Stimulated activated CD8-positive, alpha-beta memory T cell treated with anti-CD3 and anti-CD28 coated beads, Interleukin-2, amount 100 ng/mL, for 1 hour (primary cell): ENCODE measurements at regions not wholly inside any gene's neighbourhood (a gene's known extent, or its start where the extent isn't known, plus 50 kb on each side); places are given as distances from the start of the nearest gene placed in this dataset.
A peak's percentile ranks its signal among the peaks of the same experiment; 100 is the strongest.

Experiments
- DNase-seq, 2 donors: peaks; one replicate each; pipeline ENCODE4 v3.0.0-alpha.2; 2020; ENCODE audit warnings: low read depth in 2 of 2

- DNase-seq: no peak
Observed at GRCh38 chr9:84393266-84393950, 52.9 kb upstream of the SLC28A3 start.

DNA sequence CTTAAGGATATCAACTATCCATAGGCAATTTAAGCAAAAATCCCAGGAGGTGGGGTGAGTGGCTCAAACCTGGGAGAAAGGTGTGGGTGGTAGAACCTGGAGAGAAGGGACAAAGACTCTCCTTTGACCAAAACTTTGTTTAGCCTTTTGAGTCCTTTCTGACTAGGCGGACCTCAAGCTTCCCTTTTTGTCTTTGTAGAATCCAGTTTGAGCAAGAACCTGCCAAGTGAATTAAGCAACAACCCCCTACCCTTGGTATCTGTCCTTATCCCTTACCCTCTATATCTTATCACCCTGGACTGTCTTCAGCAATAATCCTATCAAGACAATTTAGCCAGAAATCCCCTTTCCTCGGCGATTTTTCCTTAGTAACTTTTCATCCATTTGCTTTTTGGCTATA, 53.5 kb upstream of the SLC28A3 start:
- DNase-seq: no peak

- DNase-seq: peak; percentile 14 to 21
Observed at GRCh38 chr9:84397151-84397728, 56.7 kb upstream of the SLC28A3 start.

DNA sequence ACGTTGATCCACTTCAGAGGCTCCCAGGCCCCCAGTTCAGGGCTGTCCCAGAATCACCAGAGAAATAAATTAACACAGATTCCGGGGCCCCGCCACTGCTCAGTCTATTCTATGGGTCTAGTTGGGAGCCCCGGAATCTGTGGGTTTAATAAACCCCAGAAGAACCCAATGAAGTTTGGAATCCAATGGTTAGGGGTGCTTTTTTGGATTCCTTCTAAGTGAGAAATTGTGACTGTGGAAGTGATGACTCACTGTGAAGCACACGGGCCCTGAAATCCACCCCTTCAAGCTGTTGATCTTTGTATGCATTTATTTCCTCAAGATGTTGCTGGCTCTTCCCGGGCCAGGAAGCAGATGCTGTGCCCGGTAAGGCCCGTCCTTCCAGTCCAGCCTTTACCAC, 57.3 kb upstream of the SLC28A3 start:
- no peak for DNase-seq

GRCh38 chr9:84402517-84402916, 62.0 kb upstream of the SLC28A3 start:
- DNase-seq: no peak

DNA sequence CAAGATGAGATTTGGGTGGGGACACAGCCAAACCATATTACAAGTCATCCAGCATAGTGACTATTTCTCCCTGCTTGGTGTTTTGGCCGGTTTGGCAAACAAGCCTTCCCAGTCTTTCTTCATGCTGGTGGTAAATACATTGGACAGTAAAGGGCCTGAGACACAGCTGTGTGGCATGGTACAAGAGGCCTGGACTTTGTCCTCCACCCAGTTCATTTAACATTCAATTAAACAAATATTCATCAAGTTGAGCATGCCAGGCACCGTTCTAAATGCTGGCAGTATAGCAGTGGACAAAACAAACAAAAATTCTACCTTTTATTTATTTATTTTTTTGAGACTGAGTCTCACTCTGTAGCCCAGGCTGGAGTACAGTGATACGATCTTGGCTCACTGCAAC, 62.7 kb upstream of the SLC28A3 start:
- DNase-seq: no peak

DNA sequence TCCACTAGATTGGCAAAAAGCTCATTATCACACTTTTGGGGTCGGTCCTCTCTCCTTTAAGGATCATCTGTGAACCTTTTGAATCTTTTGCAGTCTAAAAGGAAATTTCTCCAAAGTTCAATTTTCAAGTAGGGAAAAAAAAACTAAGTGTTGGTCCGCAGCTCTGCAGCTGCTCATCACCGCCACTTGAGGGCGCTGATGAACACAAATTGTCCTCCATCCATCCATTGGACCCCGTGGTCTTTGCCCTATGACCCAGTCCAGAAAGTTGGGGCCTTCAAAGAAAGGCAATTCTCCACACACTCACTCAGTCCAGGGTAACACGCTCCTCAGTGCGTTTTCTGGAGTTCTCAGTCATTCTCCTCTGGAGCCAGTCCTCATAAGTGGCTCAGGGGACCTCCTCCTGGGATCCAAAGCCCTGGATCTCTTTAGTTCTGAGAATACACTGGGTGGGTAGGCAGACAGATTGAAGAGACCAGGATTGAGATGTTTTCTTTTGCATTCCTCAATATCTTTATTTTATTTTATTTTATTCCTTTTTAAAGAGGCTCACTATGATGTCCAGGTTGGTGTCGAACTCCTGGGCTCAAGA, 63.6 kb upstream of the SLC28A3 start:
- no peak for DNase-seq

GRCh38 chr9:84405667-84406066, 65.1 kb upstream of the SLC28A3 start:
- DNase-seq: no peak

DNA sequence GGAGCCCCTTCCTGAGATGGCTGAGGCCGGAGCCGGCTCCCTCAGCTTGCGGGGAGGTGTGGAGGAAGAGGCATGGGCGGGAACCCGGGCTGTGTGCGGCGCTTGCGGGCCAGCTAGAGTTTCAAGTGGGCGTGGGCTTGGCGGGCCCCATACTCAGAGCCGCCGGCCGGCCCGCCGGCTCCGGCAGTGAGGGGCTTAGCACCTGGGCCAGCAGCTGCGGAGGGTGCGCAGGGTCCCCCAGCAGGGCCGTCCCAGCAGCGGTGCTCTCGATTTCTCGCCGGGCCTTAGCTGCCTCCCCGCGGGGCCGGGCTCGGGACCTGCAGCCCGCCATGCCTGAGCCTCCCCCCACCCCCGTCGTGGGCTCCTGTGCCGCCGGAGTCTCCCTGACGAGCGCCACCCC, 67.9 kb upstream of the SLC28A3 start:
- no peak for DNase-seq

DNA sequence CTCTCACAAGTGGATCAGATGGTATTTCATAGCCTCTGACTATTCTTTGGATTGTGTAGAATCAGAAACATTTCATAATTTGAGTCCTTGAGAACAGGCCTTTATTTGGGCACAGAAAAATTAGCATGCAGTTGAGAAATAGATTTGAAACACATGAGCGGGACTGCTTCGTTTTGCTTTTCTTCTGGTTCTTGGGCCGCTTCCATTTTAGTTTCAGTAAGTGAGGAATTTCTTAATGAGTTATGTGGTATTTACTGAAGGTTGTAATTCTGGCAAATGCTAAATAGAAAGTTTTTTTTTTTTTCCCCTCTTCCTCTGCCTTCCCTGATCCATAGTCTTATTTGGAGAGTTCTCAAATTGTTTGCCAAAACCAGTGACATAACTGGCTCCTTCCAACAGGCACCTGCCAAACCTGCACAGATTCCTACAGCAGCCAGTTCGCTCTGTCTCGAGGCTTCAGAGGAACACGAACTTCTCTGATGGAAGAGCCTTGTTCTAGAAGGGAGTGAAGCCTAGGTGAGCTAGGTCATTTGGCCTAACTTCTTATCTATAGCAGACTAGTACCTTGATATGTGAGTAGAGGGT, 71.2 kb upstream of the SLC28A3 start:
- DNase-seq: no peak

GRCh38 chr9:84412654-84413053, 72.1 kb upstream of the SLC28A3 start:
- no peak for DNase-seq

GRCh38 chr9:84413301-84413700, 72.7 kb upstream of the SLC28A3 start:
- DNase-seq: no peak

- no peak for DNase-seq
Observed at GRCh38 chr9:84419031-84419602, 78.6 kb upstream of the SLC28A3 start.

DNA sequence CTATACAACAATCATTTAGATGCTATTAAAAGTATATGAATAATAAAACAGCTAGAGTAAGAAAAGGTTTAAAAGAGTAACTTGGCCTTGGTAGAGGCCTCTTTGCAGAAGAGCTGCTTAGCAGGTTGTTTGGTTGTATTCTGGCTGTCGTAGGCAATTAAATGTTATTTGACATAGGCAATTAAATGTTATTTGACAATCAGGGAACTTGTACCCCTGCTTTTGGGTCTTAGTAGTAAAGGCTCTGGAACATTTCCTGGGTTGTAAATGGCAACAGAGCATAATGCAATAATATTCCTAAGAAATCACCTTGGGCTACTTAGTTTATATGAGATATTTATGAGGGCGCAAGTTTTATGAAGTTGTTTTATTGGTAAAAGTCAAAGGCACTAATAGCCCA, 84.4 kb upstream of the SLC28A3 start:
- no peak for DNase-seq

- DNase-seq: no peak
Observed at GRCh38 chr9:84432746-84433145, 92.2 kb upstream of the SLC28A3 start.

DNA sequence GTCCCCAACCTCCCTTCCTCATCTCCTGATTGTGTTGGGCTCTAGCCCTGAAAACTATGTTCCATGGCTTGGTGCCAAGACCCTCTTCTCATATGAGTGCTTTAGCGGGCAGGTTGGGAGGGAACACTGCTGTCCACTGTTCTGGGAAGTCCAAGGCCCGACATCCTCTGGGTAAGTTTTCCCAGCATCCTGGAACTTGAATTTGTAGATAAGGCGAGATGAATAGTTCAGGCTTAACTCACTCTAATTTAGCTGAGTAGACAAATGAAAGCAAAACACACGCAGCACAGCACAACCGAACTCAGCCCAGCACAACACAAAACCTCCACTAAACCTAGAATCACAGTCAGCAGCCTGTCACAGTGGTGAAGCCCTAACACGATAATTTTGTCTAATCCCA, 95.3 kb upstream of the SLC28A3 start:
- DNase-seq: no peak

- DNase-seq: no peak
Observed at GRCh38 chr9:84436386-84437109, 96.0 kb upstream of the SLC28A3 start.

DNA sequence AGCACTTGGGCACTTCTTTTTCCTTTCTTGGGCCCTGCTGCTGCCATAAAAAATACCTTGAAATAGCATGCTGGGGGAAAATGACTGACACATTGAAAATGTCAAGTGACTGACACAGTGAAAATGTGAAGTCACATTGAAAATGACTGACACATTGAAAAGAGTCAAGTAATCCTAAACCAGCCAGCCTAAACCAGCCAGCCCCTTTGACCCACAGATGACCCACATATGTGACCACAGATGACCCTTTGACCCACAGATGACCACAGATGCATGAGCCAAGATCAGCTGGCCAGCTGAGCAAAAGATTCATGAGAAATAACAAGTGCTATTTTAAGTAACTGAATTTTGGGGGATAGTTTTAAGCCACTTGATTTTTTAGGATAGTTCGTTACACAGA, 97.8 kb upstream of the SLC28A3 start:
- no peak for DNase-seq

- DNase-seq: no peak
Observed at GRCh38 chr9:84439250-84439649, 98.7 kb upstream of the SLC28A3 start.

DNA sequence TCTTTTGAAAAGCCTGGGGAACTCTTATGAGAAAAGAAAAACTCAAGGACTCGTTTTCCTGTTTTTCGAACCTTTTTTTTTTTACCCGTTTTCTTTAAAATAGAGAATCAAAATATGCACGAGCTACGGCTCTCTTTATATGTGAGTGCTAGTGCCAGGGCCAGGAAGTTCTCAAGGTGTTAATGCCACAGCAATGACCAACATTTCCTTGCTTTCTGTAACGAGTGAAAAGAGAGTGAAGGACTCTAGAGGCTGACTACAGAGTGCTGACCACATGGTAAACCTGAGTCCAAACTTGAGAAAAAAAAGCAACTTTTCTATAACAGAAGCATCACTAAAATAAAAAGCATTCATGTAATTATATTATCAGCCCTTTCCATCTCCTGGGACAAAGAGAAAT, 102.2 kb upstream of the SLC28A3 start:
- DNase-seq: no peak

DNA sequence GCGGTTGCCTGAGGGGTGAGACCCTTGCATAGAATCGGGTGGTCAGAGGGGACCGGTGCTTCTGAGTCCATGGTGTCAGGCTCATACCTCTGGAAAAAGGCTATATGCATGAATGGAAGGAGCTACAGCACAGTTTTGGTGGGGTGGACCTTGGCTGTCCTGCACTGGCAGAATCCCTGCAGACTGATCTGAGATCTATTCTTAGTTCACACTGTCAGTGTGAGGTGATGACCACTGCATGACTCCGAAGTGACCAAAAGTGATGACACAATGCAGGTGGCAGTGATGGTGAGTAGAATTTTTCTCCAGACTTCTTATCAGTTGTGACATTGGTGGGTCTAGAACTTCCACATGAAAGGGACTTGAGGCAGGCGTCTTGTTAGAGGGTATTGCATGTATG, 105.2 kb upstream of the SLC28A3 start:
- DNase-seq: no peak

DNA sequence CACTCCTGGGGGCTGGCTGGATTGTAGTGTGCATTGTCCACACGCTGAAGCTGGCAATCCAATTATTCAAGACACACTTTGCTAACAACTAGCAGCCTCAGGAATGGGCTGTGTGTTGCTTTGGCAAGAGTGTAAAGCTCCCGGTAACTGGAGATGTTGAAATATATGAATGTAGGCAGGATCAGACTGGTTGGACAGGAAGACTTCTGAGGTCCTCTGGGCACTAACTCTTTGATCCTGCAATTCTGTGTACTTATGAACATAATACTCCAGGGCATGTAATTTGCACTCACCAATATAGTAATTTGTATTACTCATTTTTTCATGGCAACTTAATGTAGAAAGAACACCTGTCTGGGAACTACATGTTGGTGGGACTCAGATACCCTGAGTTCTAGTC, 106.7 kb upstream of the SLC28A3 start:
- DNase-seq: no peak
